Left ventricle myocardium superior (tissue), 1 donor: ENCODE measurements at regions not wholly inside any gene's neighbourhood (a gene's known extent, or its start where the extent isn't known, plus 50 kb on each side); places are given as distances from the start of the nearest gene placed in this dataset.
A peak's percentile ranks its signal among the peaks of the same experiment; 100 is the strongest.
"Not testable (repeated sequence)": the region's sequence is repeated elsewhere in the genome, so short reads cannot be mapped to it uniquely, and the experiment has no call there.

Experiments
- ATAC-seq: fragments of 200-7000 bp; cut with Tn5 transposase; one replicate; pipeline ENCODE4 v1.9.1; 2020; ENCODE audit warnings: mild to moderate bottlenecking, moderate library complexity
- DNase-seq: peaks from one replicate; pipeline ENCODE4 v3.0.0-alpha.2; 2020
- intact Hi-C: fragments of 100-400 bp; cut with micrococcal nuclease; formaldehyde crosslinking; loops from one replicate; pipeline ENCODE4 v1.11.0; 2022
- donor health status: DM: no; HTN: yes; CAD: no; lungs with severe emphysema.

DNA sequence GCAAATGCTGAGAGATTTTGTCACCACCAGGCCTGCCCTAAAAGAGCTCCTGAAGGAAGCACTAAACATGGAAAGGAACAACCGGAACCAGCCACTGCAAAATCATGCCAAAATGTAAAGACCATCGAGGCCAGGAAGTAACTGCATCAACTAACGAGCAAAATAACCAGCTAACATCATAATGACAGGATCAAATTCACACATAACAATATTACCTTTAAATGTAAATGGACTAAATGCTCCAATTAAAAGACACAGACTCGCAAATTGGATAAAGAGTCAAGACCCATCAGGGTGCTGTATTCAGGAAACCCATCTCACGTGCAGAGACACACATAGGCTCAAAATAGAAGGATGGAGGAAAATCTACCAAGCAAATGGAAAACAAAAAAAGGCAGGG is 387.2 kb upstream of the FAR2 start:
- DNase-seq, ATAC-seq, intact Hi-C loops: not testable (repeated sequence)

- ATAC-seq = no peak
- intact Hi-C loops = no loop called here
- DNase-seq = no peak
Measured at GRCh38 chr12:28766398-28766797, 382.7 kb upstream of the FAR2 start.

- no peak for ATAC-seq
Measured at GRCh38 chr12:28767836-28768348, 381.2 kb upstream of the FAR2 start.

DNA sequence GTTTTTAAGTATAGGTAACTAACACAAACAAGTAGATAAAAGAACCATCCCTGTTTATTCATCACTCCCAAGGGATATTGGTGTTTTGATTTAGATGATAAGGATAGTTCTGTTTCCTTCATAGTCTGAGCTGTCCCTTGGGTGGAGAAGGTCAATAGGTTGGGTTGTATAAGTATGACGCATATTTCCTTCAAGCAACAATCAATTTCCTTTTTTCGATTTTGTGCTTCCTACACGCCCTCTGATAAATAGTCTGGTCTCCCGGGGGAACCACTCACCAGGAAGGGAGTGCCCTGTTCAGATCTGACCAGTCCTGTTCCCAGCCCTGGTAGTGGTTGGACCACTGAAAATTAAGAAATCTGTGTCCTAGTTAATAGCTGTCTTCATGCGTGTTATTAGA is 378.8 kb upstream of the FAR2 start:
- peak; percentile 83 for ATAC-seq
- no peak for DNase-seq
- intact Hi-C loops = no loop called here

More at GRCh38 chr12:28767836-28768348, 381.2 kb upstream of the FAR2 start:
- DNase-seq = no peak
- intact Hi-C loops = no loop called here

DNA sequence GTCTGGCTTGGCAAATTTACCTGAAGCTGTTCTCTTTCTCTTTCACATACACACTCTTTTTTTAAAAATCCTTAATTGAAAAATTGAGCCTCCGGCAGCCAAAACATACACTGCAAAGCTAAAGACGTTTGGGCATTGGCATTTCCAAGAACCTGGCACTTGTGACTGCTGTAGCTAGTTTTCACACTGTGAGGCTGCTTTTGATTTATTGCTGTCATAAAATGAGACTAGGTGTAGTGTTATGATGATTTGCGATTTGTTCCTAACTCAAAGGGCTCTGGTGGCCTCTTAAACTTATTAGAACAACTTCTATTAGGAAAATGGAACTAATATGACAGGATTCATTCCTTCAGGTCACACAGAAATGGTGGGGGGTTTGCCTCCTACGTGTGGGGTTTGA is 377.1 kb upstream of the FAR2 start:
- intact Hi-C loops = no loop called here
- DNase-seq (no peak), ATAC-seq (no peak)

DNA sequence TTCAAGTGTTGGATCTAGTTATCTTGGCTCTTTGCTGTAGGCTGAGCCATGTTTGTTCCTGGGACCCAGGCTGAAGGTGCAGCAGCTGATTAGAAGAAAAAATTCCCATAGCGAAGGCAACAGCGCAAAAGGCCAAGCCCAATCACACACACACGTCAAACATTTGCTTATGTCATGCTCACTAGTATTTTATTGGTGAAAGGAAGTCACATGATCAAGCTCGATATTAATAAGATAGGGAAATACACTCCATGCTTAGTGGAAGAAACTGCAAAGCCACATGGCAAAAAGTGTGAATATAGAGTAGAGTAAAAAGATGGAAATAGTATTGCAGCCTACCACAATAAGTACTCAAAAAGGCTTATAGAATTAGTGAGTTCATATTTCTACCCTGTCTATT is 373.5 kb upstream of the FAR2 start:
- intact Hi-C loops = no loop called here
- DNase-seq (no peak), ATAC-seq (no peak)

- intact Hi-C loops = no loop called here
- ATAC-seq (no peak), DNase-seq (no peak)
Measured at GRCh38 chr12:28776220-28776619, 372.9 kb upstream of the FAR2 start.

GRCh38 chr12:28776913-28777422 is 372.1 kb upstream of the FAR2 start:
- DNase-seq = no peak
- no peak for ATAC-seq
- intact Hi-C loops = no loop called here

DNA sequence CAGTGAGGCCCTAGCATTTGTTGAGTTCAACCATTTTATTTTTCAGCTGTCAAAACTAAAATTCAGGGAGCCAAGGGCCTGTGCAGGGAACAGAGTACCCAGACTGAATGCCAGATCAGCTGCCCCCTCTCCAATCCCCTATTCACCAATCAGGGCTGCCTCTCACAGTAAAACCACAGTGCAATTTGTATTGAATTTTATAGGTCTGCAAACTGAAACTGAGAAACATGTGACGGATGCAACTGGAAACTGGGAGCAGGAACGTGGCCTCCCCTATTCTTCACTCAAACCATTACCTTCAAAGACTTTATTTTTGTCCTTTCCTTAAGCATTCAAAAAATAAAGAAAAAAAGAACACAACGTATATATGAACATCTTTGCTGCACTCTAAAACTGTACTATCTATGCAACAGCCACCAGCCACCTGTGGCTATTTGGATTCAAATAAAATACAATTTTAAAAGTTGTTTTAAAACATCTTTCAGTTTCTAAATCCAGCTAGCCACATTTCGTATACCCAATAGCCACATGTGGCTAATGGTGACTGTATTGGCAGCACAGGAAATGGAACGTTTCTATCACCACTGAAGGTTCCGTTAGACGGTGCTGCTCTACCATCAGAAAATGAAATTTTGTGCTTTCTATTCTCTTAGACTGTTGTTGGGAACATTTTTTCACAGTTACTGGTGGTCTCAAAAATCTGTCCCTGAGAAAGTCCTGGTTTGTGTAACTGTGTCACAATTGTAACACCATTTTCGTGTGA is 371.3 kb upstream of the FAR2 start:
- ATAC-seq = no peak
- intact Hi-C loops = no loop called here
- no peak for DNase-seq

DNA sequence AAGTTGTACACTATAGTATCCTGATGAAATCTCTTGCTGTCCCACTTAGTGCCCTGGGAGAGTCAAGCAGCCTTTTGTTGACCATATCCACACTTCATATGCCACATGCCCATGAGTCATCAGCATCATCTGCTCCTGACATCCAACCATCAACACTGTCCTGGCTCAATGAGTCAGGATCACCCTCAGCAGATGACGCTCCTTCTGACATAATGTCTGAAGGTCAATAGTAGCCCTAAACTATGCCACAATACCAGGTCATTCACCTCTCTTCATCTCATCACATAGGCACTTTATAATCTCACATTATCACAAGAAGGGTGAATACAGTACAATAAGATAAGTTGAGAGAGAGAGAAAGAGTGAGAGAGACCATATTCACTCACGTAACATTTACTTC is 369.0 kb upstream of the FAR2 start:
- intact Hi-C loops = no loop called here

GRCh38 chr12:28780960-28781359 is 368.1 kb upstream of the FAR2 start:
- no peak for DNase-seq
- intact Hi-C loops = no loop called here
- no peak for ATAC-seq

More for the DNA sequence above, 369.0 kb upstream of the FAR2 start:
- DNase-seq (no peak), ATAC-seq (no peak)

DNA sequence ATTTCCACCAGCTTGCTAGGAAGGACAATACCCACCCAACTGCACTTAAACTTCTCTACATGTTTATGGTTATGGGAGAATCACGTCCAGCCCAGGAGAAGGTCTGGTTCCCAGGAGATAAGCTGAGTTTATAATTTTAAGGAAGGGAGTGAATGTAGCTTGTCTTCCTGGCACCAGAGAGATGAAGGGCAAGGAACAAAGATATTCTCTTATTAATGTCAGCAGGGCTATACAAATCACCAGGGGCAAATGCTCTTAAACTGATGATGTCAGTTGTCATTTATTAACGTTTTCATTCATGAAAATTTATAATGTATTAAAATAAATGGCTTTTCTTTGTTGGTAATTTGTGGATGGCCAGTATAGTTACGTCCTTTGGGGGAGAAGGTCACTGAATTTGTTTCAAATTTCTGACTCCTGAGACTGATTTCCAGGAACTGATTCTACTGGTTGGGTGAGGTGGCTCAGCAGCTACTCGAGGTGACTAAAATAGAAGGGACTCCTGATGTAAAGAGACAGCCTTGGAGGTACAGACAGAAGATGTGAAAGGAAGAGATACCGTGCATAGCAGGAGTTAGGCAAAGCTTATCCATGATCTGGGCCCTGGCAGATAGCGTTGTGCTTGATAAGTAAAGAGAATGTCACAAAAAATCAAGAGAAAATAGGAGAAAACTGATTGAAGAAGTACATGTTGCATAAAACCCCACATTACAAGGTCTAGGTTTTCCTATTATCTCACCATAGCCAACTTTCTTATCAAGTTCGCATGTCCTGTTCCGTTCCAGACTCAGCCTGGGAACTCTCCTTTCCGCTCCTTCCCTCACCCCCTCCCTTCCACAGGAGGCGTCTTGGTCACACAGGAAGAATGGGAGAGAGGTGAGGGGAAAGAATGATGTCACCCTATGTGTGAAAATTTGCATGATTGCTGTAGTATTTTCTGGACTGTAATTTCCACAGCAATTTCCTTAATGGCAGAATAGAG is 367.1 kb upstream of the FAR2 start:
- DNase-seq (no peak), ATAC-seq (peak; percentile 57)
- intact Hi-C loops = no loop called here

DNA sequence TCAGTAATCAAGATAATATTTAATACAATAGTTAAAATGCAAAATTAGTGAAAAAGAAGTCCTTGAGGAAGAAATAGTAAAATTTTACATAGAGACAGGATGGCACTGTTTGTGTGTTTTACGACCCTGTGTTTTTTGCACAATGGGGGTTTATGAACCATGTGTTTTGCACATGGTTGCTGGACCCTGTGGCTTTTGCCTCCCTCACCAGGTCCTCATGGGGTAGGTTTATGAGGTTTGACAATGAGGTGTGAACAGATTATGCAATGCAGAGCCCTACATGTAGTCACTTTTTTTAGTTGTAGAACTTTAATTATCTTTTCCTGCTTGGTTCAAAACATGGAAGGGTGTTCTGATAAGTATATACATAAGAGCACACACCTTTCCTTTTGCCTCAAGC is 366.3 kb upstream of the FAR2 start:
- no peak for DNase-seq
- no peak for ATAC-seq
- intact Hi-C loops = no loop called here

GRCh38 chr12:28787151-28787550 is 361.9 kb upstream of the FAR2 start:
- DNase-seq = no peak
- no peak for ATAC-seq
- intact Hi-C loops = no loop called here

- intact Hi-C loops, DNase-seq, ATAC-seq: not testable (repeated sequence)
Measured at GRCh38 chr12:28788256-28788655, 360.8 kb upstream of the FAR2 start.

GRCh38 chr12:28793581-28794151 is 355.4 kb upstream of the FAR2 start:
- DNase-seq = no peak
- intact Hi-C loops = no loop called here
- peak; percentile 40 for ATAC-seq

GRCh38 chr12:28794211-28794610 is 354.9 kb upstream of the FAR2 start:
- intact Hi-C loops = no loop called here
- no peak for DNase-seq
- no peak for ATAC-seq

- intact Hi-C loops = no loop called here
- ATAC-seq = no peak
- DNase-seq = no peak
Measured at GRCh38 chr12:28794786-28795185, 354.3 kb upstream of the FAR2 start.

DNA sequence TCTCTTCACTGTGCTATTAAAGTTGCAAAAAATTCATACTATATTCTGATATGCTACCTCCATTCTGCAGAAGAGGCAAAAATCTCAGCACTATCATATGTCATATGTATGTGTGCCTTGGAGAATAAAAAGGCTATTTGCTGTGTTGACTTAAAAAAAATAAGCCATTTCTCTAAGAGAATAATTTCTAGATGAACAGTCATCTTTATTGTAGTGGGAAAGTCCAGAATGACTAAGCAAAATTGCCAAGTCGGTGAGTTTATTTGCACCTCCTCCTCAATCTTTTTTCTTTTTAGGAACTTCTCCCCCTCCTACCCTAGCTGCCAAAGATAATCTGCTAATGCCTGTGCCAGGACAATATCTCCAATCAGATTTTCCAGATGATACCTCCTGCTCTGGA is 353.8 kb upstream of the FAR2 start:
- DNase-seq (no peak), ATAC-seq (no peak)
- intact Hi-C loops = no loop called here

- peak; percentile 35 for ATAC-seq
- DNase-seq = no peak
- intact Hi-C loops = no loop called here
Measured at GRCh38 chr12:28799348-28799747, 349.7 kb upstream of the FAR2 start.
